ENCODE measurements at regions not wholly inside any gene's neighbourhood (a gene's known extent, or its start where the extent isn't known, plus 50 kb on each side); places are given as distances from the start of the nearest gene placed in this dataset.

DNA sequence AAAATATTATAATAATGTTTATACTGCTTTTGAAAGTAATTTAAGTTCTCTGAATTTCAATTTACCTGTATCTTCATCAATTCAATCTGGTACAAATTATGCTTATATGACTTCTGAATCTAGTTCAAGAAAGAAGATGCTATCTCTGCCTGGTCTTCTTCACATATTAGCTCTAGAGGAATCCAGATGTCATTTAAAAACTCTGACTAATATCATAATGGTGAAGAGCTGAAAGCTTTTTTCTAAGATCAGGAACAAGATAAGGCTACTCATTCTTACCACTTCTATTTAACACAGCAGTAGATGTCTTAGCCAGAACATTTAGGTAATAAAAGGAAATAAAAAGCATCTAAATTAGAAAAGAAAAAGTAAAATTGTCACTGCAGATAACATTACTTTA is 636.1 kb downstream of the ARAP2 start:
- Mint-ChIP-seq H3K27me3 (ENCODE audit: low read depth) (no peaks in the 10 kb centered on the region), H3K9me3 (no peaks in the 10 kb centered on the region), H3K4me3 (no peak overlapping the region), H3K36me3 (ENCODE audit: low read depth) (no peaks in the 10 kb centered on the region), H3K4me1 (no peaks in the 10 kb centered on the region), H3K27ac (no peak overlapping the region)
- TF ChIP-seq, protein P1, sequence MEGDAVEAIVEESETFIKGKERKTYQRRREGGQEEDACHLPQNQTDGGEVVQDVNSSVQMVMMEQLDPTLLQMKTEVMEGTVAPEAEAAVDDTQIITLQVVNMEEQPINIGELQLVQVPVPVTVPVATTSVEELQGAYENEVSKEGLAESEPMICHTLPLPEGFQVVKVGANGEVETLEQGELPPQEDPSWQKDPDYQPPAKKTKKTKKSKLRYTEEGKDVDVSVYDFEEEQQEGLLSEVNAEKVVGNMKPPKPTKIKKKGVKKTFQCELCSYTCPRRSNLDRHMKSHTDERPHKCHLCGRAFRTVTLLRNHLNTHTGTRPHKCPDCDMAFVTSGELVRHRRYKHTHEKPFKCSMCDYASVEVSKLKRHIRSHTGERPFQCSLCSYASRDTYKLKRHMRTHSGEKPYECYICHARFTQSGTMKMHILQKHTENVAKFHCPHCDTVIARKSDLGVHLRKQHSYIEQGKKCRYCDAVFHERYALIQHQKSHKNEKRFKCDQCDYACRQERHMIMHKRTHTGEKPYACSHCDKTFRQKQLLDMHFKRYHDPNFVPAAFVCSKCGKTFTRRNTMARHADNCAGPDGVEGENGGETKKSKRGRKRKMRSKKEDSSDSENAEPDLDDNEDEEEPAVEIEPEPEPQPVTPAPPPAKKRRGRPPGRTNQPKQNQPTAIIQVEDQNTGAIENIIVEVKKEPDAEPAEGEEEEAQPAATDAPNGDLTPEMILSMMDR (IDR thresholded peaks at IDR 0.05; ENCODE audit: unreplicated experiment in 3 of 3) = no peak

DNA sequence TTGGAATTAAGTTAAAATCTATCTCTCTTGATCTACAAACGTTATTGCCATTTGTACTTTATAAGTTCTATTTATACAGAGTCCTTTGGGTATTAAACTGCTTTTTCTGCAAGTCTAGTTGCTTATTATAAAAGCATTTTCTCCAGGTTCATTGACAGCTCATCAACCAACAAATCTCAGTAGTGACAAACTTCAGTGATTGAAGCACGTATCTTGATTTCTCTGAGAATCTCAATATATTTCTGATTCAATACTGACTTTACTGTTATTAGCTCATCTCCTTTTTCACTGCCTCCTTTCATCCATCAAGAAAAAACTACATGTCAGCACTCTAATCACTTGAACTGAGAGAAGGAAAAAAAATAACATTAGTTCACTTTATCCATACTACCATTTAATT is 630.2 kb downstream of the ARAP2 start:
- Mint-ChIP-seq H3K9me3 (no peaks in the 10 kb centered on the region), H3K27me3 (ENCODE audit: low read depth) (no peaks in the 10 kb centered on the region), H3K4me3 (no peak overlapping the region), H3K4me1 (no peaks in the 10 kb centered on the region), H3K27ac (no peak overlapping the region), H3K36me3 (ENCODE audit: low read depth) (no peaks in the 10 kb centered on the region)
- TF ChIP-seq, protein P1 (IDR thresholded peaks at IDR 0.05; ENCODE audit: unreplicated experiment in 3 of 3) = no peak

DNA sequence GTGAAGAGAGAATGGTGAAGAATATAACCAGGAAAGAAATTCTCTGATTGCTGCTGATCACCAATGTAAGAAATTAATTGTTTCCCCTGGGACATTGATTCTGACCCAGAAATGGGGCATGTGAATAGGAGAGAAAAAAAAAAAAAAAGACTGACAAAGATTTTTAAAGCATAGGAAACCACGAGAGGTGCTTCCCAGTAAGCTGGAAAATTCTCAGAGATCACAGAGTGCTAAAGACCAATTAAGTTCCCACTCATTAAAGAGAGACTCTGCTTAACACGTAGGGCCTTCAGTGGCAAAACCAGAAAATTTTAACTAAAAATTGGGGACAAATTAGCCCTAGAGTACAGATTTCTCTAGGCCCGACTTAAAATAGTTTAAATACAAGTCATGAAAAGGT is 604.4 kb downstream of the ARAP2 start:
- no peaks in the 10 kb centered on the region for H3K4me1 Mint-ChIP-seq
- H3K9me3 Mint-ChIP-seq = no peaks in the 10 kb centered on the region
- H3K27ac Mint-ChIP-seq = no peak overlapping the region
- H3K27me3 Mint-ChIP-seq (ENCODE audit: low read depth) = no peaks in the 10 kb centered on the region
- no peak overlapping the region for H3K4me3 Mint-ChIP-seq
- H3K36me3 Mint-ChIP-seq (ENCODE audit: low read depth) = no peaks in the 10 kb centered on the region
- TF ChIP-seq, protein P1 (IDR thresholded peaks at IDR 0.05; ENCODE audit: unreplicated experiment in 3 of 3) = no peak

DNA sequence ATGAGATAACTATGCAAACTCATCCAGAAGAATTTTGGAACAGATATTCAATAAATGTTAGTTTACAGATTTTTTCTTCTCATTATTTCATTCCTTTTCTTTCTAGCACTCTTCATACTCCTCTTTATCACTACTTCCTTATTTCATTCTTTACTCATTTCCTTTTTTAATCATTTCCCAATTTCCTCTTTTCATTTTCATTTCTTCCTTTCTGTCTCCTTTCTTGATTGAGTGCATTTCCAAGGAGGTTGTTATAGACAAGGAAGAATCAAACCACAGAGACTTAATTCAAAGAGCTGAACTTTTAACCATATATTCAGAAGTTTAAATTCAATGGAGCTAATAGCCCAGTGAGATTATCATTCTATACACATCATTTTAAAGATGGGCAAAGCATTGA is 600.7 kb downstream of the ARAP2 start:
- no peaks in the 10 kb centered on the region for H3K9me3 Mint-ChIP-seq
- TF ChIP-seq, protein P1 (IDR thresholded peaks at IDR 0.05; ENCODE audit: unreplicated experiment in 3 of 3) = no peak
- H3K36me3 Mint-ChIP-seq (ENCODE audit: low read depth) = no peaks in the 10 kb centered on the region
- H3K4me1 Mint-ChIP-seq = no peaks in the 10 kb centered on the region
- H3K27ac Mint-ChIP-seq = no peak overlapping the region
- no peaks in the 10 kb centered on the region for H3K27me3 Mint-ChIP-seq (ENCODE audit: low read depth)
- no peak overlapping the region for H3K4me3 Mint-ChIP-seq

DNA sequence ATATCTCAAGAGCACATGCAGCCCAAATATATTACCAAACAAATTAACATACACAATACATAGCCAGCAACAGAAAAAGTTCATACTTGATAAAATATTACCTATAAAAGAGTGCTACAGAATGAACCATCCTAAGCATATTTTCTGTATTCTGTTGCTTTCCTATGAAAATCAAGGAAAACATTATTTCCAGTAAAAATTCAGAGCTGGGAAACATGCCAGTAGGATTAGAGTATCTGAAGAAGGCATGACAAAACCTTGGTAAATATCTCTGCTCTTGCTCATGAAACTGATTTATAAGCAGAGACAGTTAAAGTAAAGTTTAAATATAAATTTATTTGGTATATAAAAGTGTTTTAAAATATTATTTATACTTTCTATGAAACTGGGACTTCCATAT is 599.7 kb downstream of the ARAP2 start:
- H3K4me1 Mint-ChIP-seq = no peaks in the 10 kb centered on the region
- no peaks in the 10 kb centered on the region for H3K9me3 Mint-ChIP-seq
- TF ChIP-seq, protein P1 (IDR thresholded peaks at IDR 0.05; ENCODE audit: unreplicated experiment in 3 of 3) = no peak
- H3K36me3 Mint-ChIP-seq (ENCODE audit: low read depth) = no peaks in the 10 kb centered on the region
- no peak overlapping the region for H3K4me3 Mint-ChIP-seq
- no peak overlapping the region for H3K27ac Mint-ChIP-seq
- H3K27me3 Mint-ChIP-seq (ENCODE audit: low read depth) = no peaks in the 10 kb centered on the region

DNA sequence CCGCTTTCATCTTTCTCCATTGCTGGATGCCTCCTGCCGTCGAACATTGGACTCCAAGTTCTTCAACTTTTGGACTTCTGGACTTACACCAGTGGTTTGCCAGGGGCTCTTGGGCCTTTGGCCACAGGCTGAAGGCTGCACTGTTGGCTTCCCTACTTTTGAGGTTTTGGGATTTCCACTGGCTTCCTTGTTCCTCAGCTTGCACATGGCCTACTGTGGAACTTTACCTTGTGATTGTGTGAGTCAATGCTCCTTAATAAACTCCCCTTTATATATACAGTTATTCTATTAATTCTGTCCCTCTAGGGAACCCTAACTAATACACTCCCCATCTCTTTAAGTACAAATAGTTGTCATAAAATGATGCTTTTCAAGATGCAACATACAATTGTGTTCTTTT is 595.3 kb downstream of the ARAP2 start:
- Mint-ChIP-seq H3K27me3 (ENCODE audit: low read depth) (no peaks in the 10 kb centered on the region), H3K36me3 (ENCODE audit: low read depth) (no peaks in the 10 kb centered on the region), H3K4me3 (no peak overlapping the region), H3K27ac (no peak overlapping the region), H3K9me3 (no peaks in the 10 kb centered on the region), H3K4me1 (no peaks in the 10 kb centered on the region)
- TF ChIP-seq, protein P1 (IDR thresholded peaks at IDR 0.05; ENCODE audit: unreplicated experiment in 3 of 3) = no peak

All from nephron (organoid).